ENCODE measurements at regions not wholly inside any gene's neighbourhood (a gene's known extent, or its start where the extent isn't known, plus 50 kb on each side); places are given as distances from the start of the nearest gene placed in this dataset.

- TF ChIP-seq CTCF (IDR thresholded peaks at IDR 0.05 in 2 of 3, conservative IDR thresholded peaks at IDR 0.05 in 1 of 3; ENCODE audit: insufficient read depth in 2 of 3, low read depth in 1 of 3, low read length in 3 of 3), result no peak
- no peak for TF ChIP-seq KHSRP (IDR thresholded peaks at IDR 0.05)
- no peak for TF ChIP-seq ATF2 (CRISPR knock-in tag; IDR thresholded peaks at IDR 0.05)
- no peak for TF ChIP-seq ZBTB34 (CRISPR knock-in tag; IDR thresholded peaks at IDR 0.05)
- TF ChIP-seq RREB1 (CRISPR knock-in tag; IDR thresholded peaks at IDR 0.05), result no peak
- TF ChIP-seq NCOR1 (IDR thresholded peaks at IDR 0.05), result no peak
- TF ChIP-seq SPI1 (IDR thresholded peaks at IDR 0.05; ENCODE audit: borderline replicate concordance, low read depth, low read length), result no peak
- no peak for TF ChIP-seq NFXL1 (CRISPR knock-in tag; IDR thresholded peaks at IDR 0.05)
- TF ChIP-seq PTTG1 (tag; IDR thresholded peaks at IDR 0.05; ENCODE audit: low read depth), result no peak
- TF ChIP-seq U2AF1 (optimal IDR thresholded peaks at IDR 0.05; ENCODE audit: low read depth, low read length), result no peak
- no peak for TF ChIP-seq XRCC3 (IDR thresholded peaks at IDR 0.05)
Measured at GRCh38 chr7:53087274-53087673, 51.8 kb downstream of the POM121L12 start.
